Stimulated activated CD4-positive, alpha-beta T cell treated with anti-CD3 and anti-CD28 coated beads, Interleukin-2, amount 100 ng/mL, for 4 hours (primary cell): ENCODE measurements at regions not wholly inside any gene's neighbourhood (a gene's known extent, or its start where the extent isn't known, plus 50 kb on each side); places are given as distances from the start of the nearest gene placed in this dataset.
A peak's percentile ranks its signal among the peaks of the same experiment; 100 is the strongest.
"Not testable (repeated sequence)": the region's sequence is repeated elsewhere in the genome, so short reads cannot be mapped to it uniquely, and the experiment has no call there.

Experiments used
- DNase-seq: peaks from one replicate; pipeline ENCODE4 v3.0.0-alpha.2; 2020; ENCODE audit warnings: low read depth

DNA sequence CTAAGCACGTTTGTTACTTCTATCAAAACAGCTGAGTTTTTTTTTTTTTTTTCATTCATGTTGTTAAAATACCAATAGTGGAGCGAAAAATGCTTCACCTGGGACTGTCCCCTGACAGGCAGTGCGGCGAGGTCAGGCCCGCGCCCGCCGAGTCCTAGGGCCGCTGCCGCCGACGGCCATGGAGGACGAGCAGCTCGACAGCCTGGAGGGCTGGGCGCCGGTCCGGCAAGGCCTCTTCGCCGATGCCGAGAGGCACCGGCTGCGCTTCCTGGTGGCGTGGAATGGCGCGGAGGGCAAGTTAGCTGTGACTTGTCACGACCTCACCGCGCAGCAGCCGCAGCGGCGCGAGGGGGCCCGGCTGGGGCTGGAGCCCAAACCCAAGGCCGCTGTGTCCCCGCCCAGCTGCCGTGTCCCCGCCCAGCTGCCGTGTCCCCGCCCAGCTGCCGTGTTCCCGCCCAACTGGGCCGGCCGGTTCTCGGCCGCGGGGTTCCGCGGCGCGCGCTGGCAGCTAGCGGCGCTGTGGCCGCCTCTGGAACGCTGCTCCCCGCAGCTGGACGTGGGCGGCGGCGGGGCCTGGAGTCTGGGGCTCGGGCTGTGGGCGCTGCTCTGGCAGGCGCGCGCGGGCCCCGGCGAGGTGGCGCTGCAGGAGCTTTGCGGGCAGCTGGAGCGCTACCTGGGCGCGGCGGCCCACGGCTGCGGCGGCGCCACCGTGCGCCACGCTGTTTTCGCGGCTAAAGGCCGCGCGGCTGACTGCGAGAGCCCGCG lies 56.7 kb upstream of the GOLGA8R start:
- DNase-seq: peak; percentile 40

DNA sequence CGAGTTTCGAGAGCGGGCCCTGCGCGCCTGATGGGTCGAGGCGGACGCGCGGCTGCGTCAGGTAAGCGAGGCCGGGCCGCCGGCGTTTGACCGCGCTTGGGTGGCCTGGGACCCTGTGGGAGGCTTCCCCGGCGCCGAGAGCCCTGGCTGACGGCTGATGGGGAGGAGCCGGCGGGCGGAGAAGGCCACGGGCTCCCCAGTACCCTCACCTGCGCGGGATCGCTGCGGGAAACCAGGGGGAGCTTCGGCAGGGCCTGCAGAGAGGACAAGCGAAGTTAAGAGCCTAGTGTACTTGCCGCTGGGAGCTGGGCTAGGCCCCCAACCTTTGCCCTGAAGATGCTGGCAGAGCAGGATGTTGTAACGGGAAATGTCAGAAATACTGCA lies 57.3 kb upstream of the GOLGA8R start:
- not testable (repeated sequence) for DNase-seq

DNA sequence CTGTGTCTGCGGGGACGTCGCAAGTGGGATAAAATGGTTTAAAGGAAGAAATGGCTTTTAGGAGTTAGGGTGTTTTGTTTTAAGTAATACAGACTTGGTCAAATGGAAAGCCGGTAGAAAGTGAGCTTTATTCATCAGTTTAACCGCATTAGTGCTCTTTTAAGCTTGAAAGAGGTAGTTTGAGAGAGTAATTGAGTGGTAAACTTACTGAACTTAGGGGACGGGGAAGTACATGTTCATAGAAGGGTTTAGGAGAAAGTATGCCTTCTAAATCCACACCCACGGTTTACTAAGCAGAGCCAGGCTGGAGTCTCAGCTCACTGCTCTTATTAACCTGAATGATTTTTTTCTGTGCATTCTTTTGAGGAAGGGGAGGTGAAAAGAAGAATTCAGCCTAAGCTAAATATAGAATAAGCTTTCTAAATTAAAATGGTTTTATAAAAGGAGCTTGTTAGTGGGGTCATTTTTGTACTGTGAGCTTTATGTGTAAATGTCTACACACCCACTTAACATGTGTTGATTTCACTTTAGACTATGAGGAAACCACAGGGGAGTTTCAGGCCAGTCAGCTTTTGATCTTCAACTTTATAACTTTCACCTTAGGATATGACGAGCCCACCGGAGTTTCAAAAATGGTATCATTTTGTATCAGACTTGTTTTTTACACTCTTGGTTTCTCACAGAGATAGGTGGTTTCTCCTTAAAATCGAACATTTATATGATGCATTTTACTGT lies 57.9 kb upstream of the GOLGA8R start:
- not testable (repeated sequence) for DNase-seq

DNA sequence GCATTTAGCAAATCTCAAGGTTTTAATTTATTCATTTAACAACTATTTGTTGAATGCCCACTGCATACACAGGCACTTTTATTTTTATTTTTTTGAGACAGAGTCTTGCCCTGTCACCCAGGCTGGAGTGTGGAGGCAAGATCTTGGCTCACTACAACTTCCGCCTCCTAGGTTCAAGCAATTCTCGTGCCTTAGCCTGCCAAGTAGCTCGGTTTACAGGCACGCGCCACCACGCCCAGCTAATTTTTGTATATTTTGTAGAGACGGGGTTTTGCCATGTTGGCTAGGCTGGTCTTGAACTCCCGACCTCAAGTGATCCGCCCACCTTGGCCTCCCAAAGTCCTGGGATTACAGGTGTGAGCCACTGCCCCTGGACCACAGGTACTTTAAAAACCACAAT lies 67.0 kb upstream of the GOLGA8Q start:
- DNase-seq: not testable (repeated sequence)

DNA sequence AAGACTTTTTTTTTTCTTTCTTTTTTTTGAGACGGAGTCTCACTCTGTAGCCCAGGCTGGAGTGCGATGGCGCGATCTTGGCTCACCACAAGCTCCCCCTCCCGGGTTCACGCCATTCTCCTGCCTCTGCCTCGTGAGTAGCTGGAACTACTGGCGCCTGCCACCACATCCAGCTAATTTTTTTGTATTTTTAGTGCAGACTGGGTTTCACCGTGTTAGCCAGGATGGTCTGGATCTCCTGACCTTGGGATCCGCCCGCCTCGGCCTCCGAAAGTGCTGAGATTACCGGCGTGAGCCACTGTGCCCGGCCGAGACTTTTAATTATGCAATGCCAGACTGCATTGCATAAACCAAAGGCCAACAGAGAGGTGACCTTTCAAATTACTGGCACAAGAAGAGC lies 62.6 kb upstream of the GOLGA8Q start:
- not testable (repeated sequence) for DNase-seq

DNA sequence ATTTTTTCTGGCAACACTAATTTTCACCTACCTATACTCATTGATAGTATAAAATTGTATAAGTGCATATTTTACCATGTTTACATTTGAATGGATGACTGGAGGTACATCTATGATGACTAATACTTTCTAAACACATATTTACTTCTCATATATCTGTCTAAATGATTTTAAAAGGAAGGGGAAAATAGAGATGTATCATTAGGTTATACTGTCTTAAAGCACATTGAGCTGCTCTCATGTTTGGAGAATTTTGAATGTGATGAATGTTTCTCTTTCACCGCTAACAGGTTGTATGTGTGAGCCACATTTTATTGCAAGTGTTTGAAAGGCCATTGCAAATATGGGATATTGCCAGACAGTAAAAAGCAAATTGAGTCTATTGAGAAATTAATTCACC lies 61.5 kb upstream of the GOLGA8Q start:
- not testable (repeated sequence) for DNase-seq

DNA sequence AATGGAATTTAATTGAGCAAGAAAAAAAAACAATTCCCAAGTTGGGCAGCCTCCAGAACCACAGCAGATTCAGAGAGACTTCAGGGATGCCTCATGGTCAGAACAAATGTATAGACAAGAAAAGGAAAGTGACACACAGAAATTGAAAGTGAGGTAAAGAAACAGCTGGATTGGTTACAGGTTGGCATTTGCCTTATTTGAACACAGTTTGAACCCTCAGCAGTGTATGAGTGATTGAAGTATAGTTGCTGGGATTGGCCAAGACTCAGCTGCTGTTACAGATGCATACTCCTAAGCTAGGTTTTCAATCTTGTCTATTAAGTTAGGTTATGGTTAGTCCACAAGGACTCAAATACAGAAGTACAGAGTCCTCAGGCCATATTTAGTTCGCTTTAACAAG lies 57.9 kb upstream of the GOLGA8Q start:
- not testable (repeated sequence) for DNase-seq

DNA sequence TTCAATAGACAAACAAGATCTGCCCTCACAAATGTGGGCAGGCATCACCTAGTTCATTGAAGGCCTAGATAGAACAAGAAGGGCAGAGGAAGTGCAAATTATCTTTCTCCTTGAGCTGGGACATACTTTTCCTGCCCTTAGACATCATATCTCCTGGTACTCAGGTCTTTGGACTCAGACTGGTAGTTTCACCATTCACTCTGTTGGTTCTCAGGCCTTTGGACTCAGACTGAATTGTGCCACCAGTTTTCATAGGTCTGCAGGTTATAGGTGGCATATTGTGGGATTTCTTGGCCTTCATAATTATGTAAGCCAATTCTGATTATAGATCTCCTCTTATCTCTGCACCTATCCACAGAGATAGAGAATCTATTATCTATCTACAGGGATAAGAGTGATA lies 54.6 kb upstream of the GOLGA8Q start:
- not testable (repeated sequence) for DNase-seq

DNA sequence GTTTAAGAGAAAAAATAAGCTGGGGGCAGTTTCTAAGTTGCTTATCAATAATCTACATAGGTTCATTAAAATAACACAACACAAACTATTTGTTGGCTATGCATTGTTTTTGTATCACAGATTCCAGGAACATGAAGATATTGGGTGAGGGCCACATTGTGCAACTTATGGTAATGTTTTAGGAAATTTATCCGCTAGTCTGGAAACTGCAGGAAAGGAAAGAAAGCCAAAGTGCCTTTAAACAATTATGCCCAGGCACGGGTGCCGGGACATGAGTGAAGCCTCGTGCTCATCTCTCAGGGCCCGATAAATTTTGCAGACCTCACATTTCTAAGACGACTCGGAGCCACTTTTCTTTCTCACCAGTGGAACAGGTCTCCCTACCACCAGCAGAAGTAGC lies 52.6 kb upstream of the GOLGA8Q start:
- not testable (repeated sequence) for DNase-seq

DNA sequence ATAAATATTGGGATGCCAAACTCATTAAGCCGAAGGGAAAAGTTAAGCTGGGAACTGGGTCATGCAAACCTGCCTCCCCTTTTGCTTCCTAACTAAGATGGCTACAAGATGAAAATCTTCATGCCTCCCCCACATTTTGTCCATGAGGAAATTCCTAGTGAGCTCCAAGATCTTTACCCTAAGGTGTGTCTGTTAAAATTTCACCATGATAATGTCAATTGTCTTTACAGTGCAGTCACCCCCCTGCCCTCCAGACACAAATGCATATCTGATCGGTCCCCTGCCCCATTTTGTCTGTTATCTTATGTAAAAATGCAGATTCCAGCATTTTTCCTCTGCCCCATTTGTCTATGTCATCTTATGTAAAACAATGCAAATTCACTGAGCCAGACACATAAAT lies 51.3 kb upstream of the GOLGA8Q start:
- DNase-seq: not testable (repeated sequence)
